ENCODE measurements at regions not wholly inside any gene's neighbourhood (a gene's known extent, or its start where the extent isn't known, plus 50 kb on each side); places are given as distances from the start of the nearest gene placed in this dataset.

DNA sequence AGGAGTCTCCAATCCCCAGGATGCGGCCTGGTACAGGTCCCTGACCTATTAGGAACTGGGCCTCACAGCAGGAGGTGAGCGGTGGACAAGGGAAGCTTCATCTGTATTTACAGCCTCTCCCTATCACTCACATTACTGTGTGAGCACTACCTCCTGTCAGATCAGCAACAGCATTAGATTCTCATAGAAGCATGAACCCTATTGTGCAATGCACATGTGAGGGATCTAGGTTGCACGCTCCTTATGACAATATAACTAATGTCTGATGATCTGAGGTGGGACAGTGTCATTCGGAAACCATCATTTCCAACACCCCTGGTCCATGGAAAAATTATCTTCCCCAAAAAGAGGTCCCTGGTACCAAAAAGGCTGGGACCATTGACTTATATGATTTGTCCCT is 1000.5 kb downstream of the FLRT2 start:
- TF ChIP-seq POLR2A (IDR thresholded peaks at IDR 0.05) = no peak
- TF ChIP-seq, protein P1, sequence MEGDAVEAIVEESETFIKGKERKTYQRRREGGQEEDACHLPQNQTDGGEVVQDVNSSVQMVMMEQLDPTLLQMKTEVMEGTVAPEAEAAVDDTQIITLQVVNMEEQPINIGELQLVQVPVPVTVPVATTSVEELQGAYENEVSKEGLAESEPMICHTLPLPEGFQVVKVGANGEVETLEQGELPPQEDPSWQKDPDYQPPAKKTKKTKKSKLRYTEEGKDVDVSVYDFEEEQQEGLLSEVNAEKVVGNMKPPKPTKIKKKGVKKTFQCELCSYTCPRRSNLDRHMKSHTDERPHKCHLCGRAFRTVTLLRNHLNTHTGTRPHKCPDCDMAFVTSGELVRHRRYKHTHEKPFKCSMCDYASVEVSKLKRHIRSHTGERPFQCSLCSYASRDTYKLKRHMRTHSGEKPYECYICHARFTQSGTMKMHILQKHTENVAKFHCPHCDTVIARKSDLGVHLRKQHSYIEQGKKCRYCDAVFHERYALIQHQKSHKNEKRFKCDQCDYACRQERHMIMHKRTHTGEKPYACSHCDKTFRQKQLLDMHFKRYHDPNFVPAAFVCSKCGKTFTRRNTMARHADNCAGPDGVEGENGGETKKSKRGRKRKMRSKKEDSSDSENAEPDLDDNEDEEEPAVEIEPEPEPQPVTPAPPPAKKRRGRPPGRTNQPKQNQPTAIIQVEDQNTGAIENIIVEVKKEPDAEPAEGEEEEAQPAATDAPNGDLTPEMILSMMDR (IDR thresholded peaks at IDR 0.05) = no peak
- Histone ChIP-seq H3K27ac (no peak overlapping the region), H3K36me3 (no peaks in the 10 kb centered on the region), H3K4me1 (no peaks in the 10 kb centered on the region), H3K27me3 (no peaks in the 10 kb centered on the region), H3K4me3 (no peak overlapping the region), H3K9me3 (peaks cover 0 to 5% (median 0%) of the 10 kb centered on the region in 3 donors)
- intact Hi-C loops (cut with DNase I) = no loop called here
- WGBS, 2 donors = 74 to 84% methylated on average over 3 to 4 of the region's 4 CpGs
- no peak for DNase-seq

DNA sequence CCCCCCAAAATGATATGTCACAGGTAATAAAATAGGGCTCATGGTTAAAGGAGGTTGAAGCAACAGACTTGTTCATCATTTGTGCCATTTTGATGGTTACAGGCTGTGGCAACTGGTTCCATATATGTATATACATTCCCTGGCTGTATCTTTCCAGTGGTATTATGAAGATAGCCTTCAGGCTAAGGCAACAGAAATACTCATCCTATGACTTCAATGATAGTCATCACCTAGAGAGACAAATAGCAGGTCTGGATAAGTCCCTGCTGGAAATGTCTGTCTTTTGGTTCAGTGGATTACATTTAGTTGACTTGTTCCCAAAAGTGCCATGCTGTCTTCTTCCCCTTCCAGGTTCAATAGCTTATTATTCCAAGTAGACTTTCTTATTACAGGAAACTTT is 997.4 kb downstream of the FLRT2 start:
- H3K27me3 ChIP-seq = no peaks in the 10 kb centered on the region
- DNase-seq = no peak
- no peak overlapping the region for H3K4me3 ChIP-seq
- H3K36me3 ChIP-seq = no peaks in the 10 kb centered on the region
- intact Hi-C loops (cut with DNase I) = no loop called here
- no peak overlapping the region for H3K27ac ChIP-seq
- H3K9me3 ChIP-seq = peaks cover 0 to 5% (median 0%) of the 10 kb centered on the region in 3 donors
- TF ChIP-seq POLR2A (IDR thresholded peaks at IDR 0.05) = no peak
- TF ChIP-seq, protein P1 (IDR thresholded peaks at IDR 0.05) = no peak
- no peaks in the 10 kb centered on the region for H3K4me1 ChIP-seq

DNA sequence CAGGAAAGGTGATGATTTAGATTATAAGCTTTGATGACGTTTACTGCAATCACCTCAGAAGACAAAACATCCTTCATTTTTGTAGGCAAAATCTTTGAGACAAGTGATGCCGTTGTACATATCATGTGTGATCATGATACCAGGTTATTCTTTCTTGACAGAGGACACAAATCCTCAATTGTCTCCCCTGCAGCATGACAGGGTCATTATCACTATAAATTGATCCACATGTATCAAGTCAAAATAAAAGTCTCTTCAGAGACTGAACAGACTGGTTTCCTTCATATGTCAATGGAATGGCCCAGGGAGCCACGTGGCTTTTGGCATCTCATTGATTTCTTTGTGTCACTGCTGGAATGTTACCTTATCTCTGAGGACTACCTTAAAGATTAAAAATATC is 995.7 kb downstream of the FLRT2 start:
- H3K4me3 ChIP-seq = no peak overlapping the region

DNA sequence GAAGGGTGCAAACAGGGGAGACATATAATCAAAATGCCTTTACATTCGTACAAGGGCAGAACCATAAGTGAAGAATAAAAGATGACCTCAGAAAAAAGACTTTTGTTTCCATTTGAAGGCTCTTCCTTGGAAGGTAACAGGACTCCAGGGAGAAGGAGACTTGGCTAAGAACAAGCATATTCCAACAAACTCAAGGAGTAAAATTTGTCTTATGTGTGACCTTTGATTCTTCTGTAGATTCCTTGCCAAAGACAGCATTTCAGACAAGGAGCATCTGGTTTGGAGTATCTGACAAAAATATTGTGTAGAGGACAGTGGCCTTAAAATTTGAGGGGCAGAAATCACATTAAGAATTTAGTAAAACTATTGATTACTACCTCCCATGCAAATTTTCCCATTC is 991.9 kb downstream of the FLRT2 start:
- WGBS, 2 donors = 17 to 35% methylated on average over 1 of the region's 1 CpG
- intact Hi-C loops (cut with DNase I) = no loop called here
- no peak for DNase-seq

More for the DNA sequence above, 995.7 kb downstream of the FLRT2 start:
- no peaks in the 10 kb centered on the region for H3K27me3 ChIP-seq
- intact Hi-C loops (cut with DNase I) = no loop called here
- H3K9me3 ChIP-seq = peaks cover 0 to 5% (median 0%) of the 10 kb centered on the region in 3 donors
- DNase-seq = no peak
- no peaks in the 10 kb centered on the region for H3K36me3 ChIP-seq
- no peaks in the 10 kb centered on the region for H3K4me1 ChIP-seq
- WGBS, 2 donors = 46 to 47% methylated on average over 3 of the region's 3 CpGs
- TF ChIP-seq POLR2A (IDR thresholded peaks at IDR 0.05) = no peak
- TF ChIP-seq, protein P1 (IDR thresholded peaks at IDR 0.05) = no peak
- no peak overlapping the region for H3K27ac ChIP-seq

DNA sequence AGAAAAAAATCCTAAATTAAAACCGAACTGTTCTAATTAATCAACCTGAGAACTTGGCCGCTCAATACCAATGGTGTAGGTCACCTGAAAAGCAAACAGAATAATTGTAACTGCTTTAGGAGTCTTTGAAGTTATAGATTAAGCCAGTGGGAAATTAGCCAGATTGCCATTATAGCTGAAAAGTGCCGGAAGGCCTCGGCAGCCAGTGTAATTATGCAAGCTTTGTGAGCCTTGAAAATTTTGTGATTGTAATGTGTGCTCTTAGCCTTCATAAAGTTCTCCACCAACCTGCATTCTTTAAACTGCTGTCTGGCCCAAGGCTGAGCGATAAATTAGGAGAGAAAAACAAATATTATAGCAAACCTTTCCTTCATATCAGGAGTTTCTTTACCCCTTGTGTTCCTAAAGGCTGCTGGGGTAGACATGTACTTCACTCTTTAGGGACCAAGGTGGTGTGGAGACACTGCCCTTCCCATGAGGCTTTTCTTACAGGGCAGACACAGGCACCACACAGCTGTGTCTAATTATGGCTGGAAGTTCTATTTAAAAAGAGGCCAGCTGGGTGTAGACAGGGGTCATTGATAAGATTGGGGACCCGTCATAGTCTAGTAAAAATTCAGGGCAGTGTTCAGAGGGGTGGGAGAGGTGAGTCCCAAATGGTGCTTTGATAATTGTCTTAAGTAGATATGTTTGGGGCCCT is 991.2 kb downstream of the FLRT2 start:
- WGBS, 2 donors = 56 to 59% methylated on average over 6 of the region's 6 CpGs
- TF ChIP-seq POLR2A (IDR thresholded peaks at IDR 0.05) = no peak
- TF ChIP-seq, protein P1 (IDR thresholded peaks at IDR 0.05) = no peak
- DNase-seq = no peak
- no peaks in the 10 kb centered on the region for H3K36me3 ChIP-seq
- H3K9me3 ChIP-seq = no peaks in the 10 kb centered on the region
- intact Hi-C loops (cut with DNase I) = no loop called here
- no peaks in the 10 kb centered on the region for H3K27me3 ChIP-seq
- H3K4me1 ChIP-seq = no peaks in the 10 kb centered on the region
- H3K4me3 ChIP-seq = no peak overlapping the region
- no peak overlapping the region for H3K27ac ChIP-seq

More for the DNA sequence above, 991.9 kb downstream of the FLRT2 start:
- no peak for TF ChIP-seq POLR2A (IDR thresholded peaks at IDR 0.05)
- TF ChIP-seq, protein P1 (IDR thresholded peaks at IDR 0.05) = no peak
- Histone ChIP-seq H3K36me3 (no peaks in the 10 kb centered on the region), H3K4me1 (no peaks in the 10 kb centered on the region), H3K27ac (no peak overlapping the region), H3K9me3 (no peaks in the 10 kb centered on the region), H3K4me3 (no peak overlapping the region), H3K27me3 (no peaks in the 10 kb centered on the region)

Measured in esophagus squamous epithelium (tissue), 5 donors.